OCI-LY1 (cell line): ENCODE measurements at regions not wholly inside any gene's neighbourhood (a gene's known extent, or its start where the extent isn't known, plus 50 kb on each side); places are given as distances from the start of the nearest gene placed in this dataset.

Experiments
- H2AFZ ChIP-seq: fragments of 200-600 bp; sonication (generic), shearing (Covaris generic); 2 replicates; pipeline ENCODE4 v1.6.0; 2014; ENCODE audit warnings: antibody characterized with exemption, mild to moderate bottlenecking, low read length
- H3F3A ChIP-seq: fragments of 200-600 bp; sonication (generic), shearing (Covaris generic); 2 replicates; pipeline ENCODE4 v1.6.0; 2014; ENCODE audit warnings: mild to moderate bottlenecking, antibody characterized with exemption, low read length, moderate library complexity; ENCODE audit not compliant: insufficient read depth
- H3K27ac ChIP-seq: fragments of 200-600 bp; sonication (generic); 2 replicates; pipeline ENCODE4 v1.5.1; 2014; ENCODE audit warnings: low read length, mixed run types, mild to moderate bottlenecking, low read depth; ENCODE audit not compliant: poor library complexity, severe bottlenecking
- H3K27me3 ChIP-seq: fragments of 200-600 bp; sonication (generic); 2 replicates; pipeline ENCODE4 v1.6.0; 2014; ENCODE audit warnings: antibody characterized with exemption, mild to moderate bottlenecking, low read length, moderate library complexity; ENCODE audit not compliant: insufficient read depth
- H3K36me3 ChIP-seq: fragments of 200-600 bp; sonication (generic); 2 replicates; pipeline ENCODE4 v1.6.1; 2014; ENCODE audit warnings: mild to moderate bottlenecking, antibody characterized with exemption, low read length, moderate library complexity, mixed read lengths; ENCODE audit not compliant: insufficient read depth
- H3K4me1 ChIP-seq: fragments of 200-600 bp; sonication (generic); 2 replicates; pipeline ENCODE4 v1.5.1; 2014; ENCODE audit warnings: mild to moderate bottlenecking, low read length, moderate library complexity; ENCODE audit not compliant: insufficient read depth, severe bottlenecking
- H3K4me2 ChIP-seq: fragments of 200-600 bp; sonication (generic), shearing (Covaris generic); 2 replicates; pipeline ENCODE4 v1.6.1; 2014; ENCODE audit warnings: low read length
- H3K4me3 ChIP-seq: fragments of 200-600 bp; sonication (generic); 2 replicates; pipeline ENCODE4 v1.5.1; 2014; ENCODE audit warnings: low read length, low read depth, mild to moderate bottlenecking, mixed read lengths; ENCODE audit not compliant: poor library complexity, severe bottlenecking
- H3K79me2 ChIP-seq: fragments of 200-600 bp; shearing (Covaris generic); 2 replicates; pipeline ENCODE4 v1.6.1; 2016; ENCODE audit warnings: mixed run types, low read length, mixed read lengths; ENCODE audit not compliant: insufficient read depth
- H3K9ac ChIP-seq: fragments of 200-600 bp; sonication (generic), shearing (Covaris generic); 2 replicates; pipeline ENCODE4 v1.6.1; 2014; ENCODE audit warnings: mild to moderate bottlenecking, low read length, mixed read lengths
- H3K9me2 ChIP-seq: fragments of 200-600 bp; sonication (generic), shearing (Covaris generic); 2 replicates; pipeline ENCODE4 v1.6.1; 2014; ENCODE audit warnings: low read depth, mild to moderate bottlenecking, low read length, mixed read lengths
- H3K9me3 ChIP-seq: fragments of 200-600 bp; shearing (Covaris generic); 2 replicates; pipeline ENCODE4 v1.6.1; 2014; ENCODE audit warnings: low read length, mixed read lengths
- H4K20me1 ChIP-seq: fragments of 200-600 bp; sonication (generic), shearing (Covaris generic); 2 replicates; pipeline ENCODE4 v1.6.0; 2016; ENCODE audit warnings: mild to moderate bottlenecking, low read length; ENCODE audit not compliant: insufficient read depth
- CTCF ChIP-seq: fragments of 200-600 bp; sonication (generic), shearing (Covaris generic); IDR thresholded peaks from 2 replicates; pipeline ENCODE4 v1.5.1; 2017; ENCODE audit warnings: mild to moderate bottlenecking, antibody characterized with exemption, low read length, moderate library complexity, mixed read lengths
- EZH2 ChIP-seq: fragments of 200-600 bp; sonication (generic), shearing (Covaris generic); IDR thresholded peaks from 2 replicates; pipeline ENCODE4 v1.8.0; 2017; ENCODE audit warnings: borderline replicate concordance, mixed run types, mild to moderate bottlenecking, antibody characterized with exemption, low read length, moderate library complexity, mixed read lengths

GRCh38 chr3:41094351-41094750, 105.0 kb upstream of the CTNNB1 start:
- no peaks in the 10 kb centered on the region for H4K20me1 ChIP-seq
- no peak overlapping the region for H3K4me3 ChIP-seq
- no peak overlapping the region for H3K4me2 ChIP-seq
- H3K36me3 ChIP-seq: no peaks in the 10 kb centered on the region
- peaks cover 11% of the 10 kb centered on the region for H3K4me1 ChIP-seq
- H2AFZ ChIP-seq: no peak overlapping the region
- TF ChIP-seq EZH2 (no peak), CTCF (no peak)
- H3K79me2 ChIP-seq: no peaks in the 10 kb centered on the region
- H3K9me3 ChIP-seq: no peaks in the 10 kb centered on the region
- H3K27ac ChIP-seq: no peak overlapping the region
- no peak overlapping the region for H3K9ac ChIP-seq
- no peaks in the 10 kb centered on the region for H3K27me3 ChIP-seq
- H3K9me2 ChIP-seq: no peaks in the 10 kb centered on the region
- H3F3A ChIP-seq: no peaks in the 10 kb centered on the region

- Histone ChIP-seq H3K79me2 (no peaks in the 10 kb centered on the region), H3K27ac (no peak overlapping the region), H3K4me1 (peaks cover 11% of the 10 kb centered on the region), H2AFZ (no peak overlapping the region), H3K9me2 (no peaks in the 10 kb centered on the region), H4K20me1 (no peaks in the 10 kb centered on the region), H3K27me3 (no peaks in the 10 kb centered on the region), H3K36me3 (no peaks in the 10 kb centered on the region), H3K4me3 (no peak overlapping the region), H3F3A (no peaks in the 10 kb centered on the region), H3K9me3 (no peaks in the 10 kb centered on the region), H3K4me2 (no peak overlapping the region), H3K9ac (no peak overlapping the region)
- TF ChIP-seq EZH2 (no peak), CTCF (no peak)
Measured at GRCh38 chr3:41095702-41096101, 103.6 kb upstream of the CTNNB1 start.

GRCh38 chr3:41097896-41098496, 101.3 kb upstream of the CTNNB1 start:
- TF ChIP-seq CTCF (no peak), EZH2 (no peak)
- no peak overlapping the region for H2AFZ ChIP-seq
- peaks cover 9% of the 10 kb centered on the region for H3K4me1 ChIP-seq
- no peak overlapping the region for H3K9ac ChIP-seq
- H3K4me3 ChIP-seq: no peak overlapping the region
- H3K27ac ChIP-seq: no peak overlapping the region
- no peaks in the 10 kb centered on the region for H3K27me3 ChIP-seq
- no peaks in the 10 kb centered on the region for H4K20me1 ChIP-seq
- no peaks in the 10 kb centered on the region for H3K79me2 ChIP-seq
- H3F3A ChIP-seq: no peaks in the 10 kb centered on the region
- no peaks in the 10 kb centered on the region for H3K9me2 ChIP-seq
- no peaks in the 10 kb centered on the region for H3K36me3 ChIP-seq
- H3K4me2 ChIP-seq: no peak overlapping the region
- H3K9me3 ChIP-seq: no peaks in the 10 kb centered on the region
